Spleen (tissue), 11 donors: ENCODE measurements at regions not wholly inside any gene's neighbourhood (a gene's known extent, or its start where the extent isn't known, plus 50 kb on each side); places are given as distances from the start of the nearest gene placed in this dataset.
A peak's percentile ranks its signal among the peaks of the same experiment; 100 is the strongest.

Experiments
- DNase-seq: peaks from one replicate; pipeline ENCODE4 v3.0.0-alpha.2; 2020
- H3K27ac ChIP-seq, 8 donors: fragments of 200-600 bp; sonication (generic) in 7 of 8; 1 replicate in 4 of 8; 2 replicates in 4 of 8; pipeline versions ENCODE4 v1.5.0 to v1.8.0; 2016 to 2021; ENCODE audit warnings: inconsistent platforms in 4 of 8, mild to moderate bottlenecking in 4 of 8, moderate library complexity in 1 of 8
- H3K27me3 ChIP-seq, 7 donors: fragments of 200-600 bp; sonication (generic) in 6 of 7; replicated peaks in 1 of 7; 1 replicate in 4 of 7; 2 replicates in 3 of 7; pipeline versions ENCODE4 v1.5.0 to v1.8.0; 2016 to 2021; ENCODE audit warnings: inconsistent platforms in 3 of 7, mild to moderate bottlenecking in 1 of 7
- H3K36me3 ChIP-seq, 6 donors: fragments of 200-600 bp; sonication (generic) in 5 of 6; 1 replicate in 4 of 6; 2 replicates in 2 of 6; pipeline versions ENCODE4 v1.5.0 to v1.8.0; 2016 to 2021; ENCODE audit warnings: inconsistent platforms in 2 of 6
- H3K4me1 ChIP-seq, 6 donors: fragments of 200-600 bp; sonication (generic) in 5 of 6; 1 replicate in 3 of 6; 2 replicates in 3 of 6; pipeline versions ENCODE4 v1.5.0 to v1.8.0; 2016 to 2021; ENCODE audit warnings: inconsistent platforms in 3 of 6
- H3K4me3 ChIP-seq, 8 donors: fragments of 200-600 bp; sonication (generic) in 7 of 8; 1 replicate in 4 of 8; 2 replicates in 4 of 8; pipeline versions ENCODE4 v1.5.0 to v1.8.0; 2016 to 2021; ENCODE audit warnings: inconsistent platforms in 4 of 8, mild to moderate bottlenecking in 4 of 8, moderate library complexity in 2 of 8
- H3K9me3 ChIP-seq, 8 donors: fragments of 200-600 bp; sonication (generic) in 7 of 8; 1 replicate in 4 of 8; 2 replicates in 4 of 8; pipeline versions ENCODE4 v1.5.0 to v1.8.0; 2016 to 2021; ENCODE audit warnings: inconsistent platforms in 4 of 8
- POLR2A ChIP-seq, 3 donors: fragments of 450-650 bp; IDR thresholded peaks; one replicate each; pipeline ENCODE4 v1.5.1; 2017; ENCODE audit warnings: antibody characterized with exemption in 3 of 3, mild to moderate bottlenecking in 1 of 3
- POLR2AphosphoS5 ChIP-seq, 3 donors: sonication (generic); formaldehyde crosslinking; IDR thresholded peaks; one replicate each; pipeline ENCODE4 v1.5.1; 2017; ENCODE audit warnings: antibody characterized with exemption in 3 of 3
- WGBS, 5 donors: extraction: QIAGEN DNeasy Blood & Tissue Kit in 3 of 5; methylation state at CpG; one replicate each; pipeline versions ENCODE4 v1.1.5 to v1.1.7; 2013 to 2018; 5-methylcytosine and 5-hydroxymethylcytosine counted together
- intact Hi-C: fragments of 100-400 bp; cut with DNase I; formaldehyde crosslinking; loops from one replicate; pipeline ENCODE4 v1.15.0; 2023; ENCODE audit warnings: low total_unique reads
- TF ChIP-seq, protein P1 (sequence below), 11 experiments: fragments of 200-600 bp in 7 of 11; fragments of 450-650 bp in 4 of 11; sonication (generic) in 4 of 11; IDR thresholded peaks in 8 of 11; conservative IDR thresholded peaks in 3 of 11; 1 replicate in 7 of 11; 2 replicates in 4 of 11; pipeline versions ENCODE4 v1.4.0 to v1.8.0; 2016 to 2021; ENCODE audit warnings: antibody characterized with exemption in 11 of 11, inconsistent platforms in 4 of 11, mild to moderate bottlenecking in 1 of 11
- donor health status: healthy with polysubstance abuse.
- donor health status: DM: no; HTN: no; CAD: no; lungs with moderate emphysema.
- donor health status: DM: no; HTN: no; CAD: no.
- donor health status: Bipolar disorder and iron deficiency.
- donor health status: healthy.
- donor health status: DM: no; HTN: no; CAD: no.
- donor health status: DM: yes; HTN: yes; CAD: no.

DNA sequence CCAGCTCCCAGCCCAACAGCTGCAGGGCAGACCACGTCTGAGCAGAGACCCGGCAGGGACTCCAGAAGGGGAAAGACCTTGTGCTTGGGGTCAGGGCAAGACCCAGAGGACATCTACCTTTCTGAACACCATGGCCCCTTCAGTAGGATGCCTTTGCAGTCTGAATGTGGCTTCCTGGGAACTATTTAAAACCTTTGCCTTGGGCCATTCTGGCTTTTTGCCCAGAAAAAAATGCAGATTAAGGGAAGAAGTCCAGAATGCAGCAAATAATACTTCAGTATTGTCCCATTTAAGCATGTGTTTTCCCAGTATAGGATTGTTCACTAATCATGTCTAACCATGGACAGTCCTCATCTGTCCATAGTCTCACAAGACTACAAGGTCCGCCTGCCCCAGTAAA is 67.5 kb upstream of the ERCC6L2 start:
- H3K27ac ChIP-seq, result peak overlapping the region in 2 of 8 donors; percentile 10 to 65

DNA sequence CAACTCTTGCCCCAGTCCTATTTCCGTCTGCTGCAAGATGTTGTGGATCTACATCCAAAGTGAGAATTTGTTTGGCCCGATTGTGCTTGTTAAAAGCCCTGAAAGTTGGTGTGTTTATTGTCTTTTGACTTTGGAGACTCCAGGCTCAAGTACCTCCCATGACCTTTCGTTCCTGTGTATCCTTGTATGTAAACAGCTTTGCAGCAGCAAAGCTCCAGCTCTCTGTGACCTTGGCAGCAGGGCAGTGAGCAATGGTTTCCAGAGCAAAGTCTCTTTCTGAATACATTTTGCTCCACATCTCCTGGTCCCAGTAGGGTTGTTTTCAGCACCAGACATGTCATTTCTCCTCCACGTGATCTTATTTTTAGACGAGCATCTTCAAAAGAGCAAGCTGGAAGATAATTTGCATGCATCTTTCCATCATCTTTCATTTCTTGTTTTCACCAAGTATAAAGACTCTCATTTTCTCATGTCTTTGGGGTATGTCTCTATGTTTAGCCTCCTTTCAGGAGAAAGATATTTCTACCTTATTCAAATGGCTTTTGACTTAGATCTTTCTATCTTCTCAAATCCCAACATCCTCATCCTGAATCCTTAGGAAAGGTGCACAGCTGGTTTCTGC is 68.1 kb upstream of the ERCC6L2 start:
- peaks cover 0 to 13% (median 6%) of the 10 kb centered on the region in 6 donors for H3K4me1 ChIP-seq
- H3K27ac ChIP-seq, result peak overlapping the region in 5 of 8 donors; percentile 3 to 65 (median 26)

More for the DNA sequence above, 67.5 kb upstream of the ERCC6L2 start:
- no peak overlapping the region for H3K4me3 ChIP-seq
- intact Hi-C loops, result no loop called here
- whole genome bisulfite sequencing, 5 donors, result 50 to 77% (median 63%) methylated on average over 3 of the region's 3 CpGs
- no peaks in the 10 kb centered on the region for H3K27me3 ChIP-seq
- no peak for DNase-seq
- peaks cover 0 to 13% (median 6%) of the 10 kb centered on the region in 6 donors for H3K4me1 ChIP-seq
- H3K9me3 ChIP-seq, result peaks cover 0 to 8% (median 0%) of the 10 kb centered on the region in 8 donors
- peaks cover 0 to 6% (median 0%) of the 10 kb centered on the region in 6 donors for H3K36me3 ChIP-seq
- TF ChIP-seq POLR2AphosphoS5 (IDR thresholded peaks at IDR 0.05) (no peak), POLR2A (IDR thresholded peaks at IDR 0.05) (no peak)
- TF ChIP-seq, protein P1, sequence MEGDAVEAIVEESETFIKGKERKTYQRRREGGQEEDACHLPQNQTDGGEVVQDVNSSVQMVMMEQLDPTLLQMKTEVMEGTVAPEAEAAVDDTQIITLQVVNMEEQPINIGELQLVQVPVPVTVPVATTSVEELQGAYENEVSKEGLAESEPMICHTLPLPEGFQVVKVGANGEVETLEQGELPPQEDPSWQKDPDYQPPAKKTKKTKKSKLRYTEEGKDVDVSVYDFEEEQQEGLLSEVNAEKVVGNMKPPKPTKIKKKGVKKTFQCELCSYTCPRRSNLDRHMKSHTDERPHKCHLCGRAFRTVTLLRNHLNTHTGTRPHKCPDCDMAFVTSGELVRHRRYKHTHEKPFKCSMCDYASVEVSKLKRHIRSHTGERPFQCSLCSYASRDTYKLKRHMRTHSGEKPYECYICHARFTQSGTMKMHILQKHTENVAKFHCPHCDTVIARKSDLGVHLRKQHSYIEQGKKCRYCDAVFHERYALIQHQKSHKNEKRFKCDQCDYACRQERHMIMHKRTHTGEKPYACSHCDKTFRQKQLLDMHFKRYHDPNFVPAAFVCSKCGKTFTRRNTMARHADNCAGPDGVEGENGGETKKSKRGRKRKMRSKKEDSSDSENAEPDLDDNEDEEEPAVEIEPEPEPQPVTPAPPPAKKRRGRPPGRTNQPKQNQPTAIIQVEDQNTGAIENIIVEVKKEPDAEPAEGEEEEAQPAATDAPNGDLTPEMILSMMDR (IDR thresholded peaks at IDR 0.05 in 8 of 11, conservative IDR thresholded peaks at IDR 0.05 in 3 of 11), result no peak

DNA sequence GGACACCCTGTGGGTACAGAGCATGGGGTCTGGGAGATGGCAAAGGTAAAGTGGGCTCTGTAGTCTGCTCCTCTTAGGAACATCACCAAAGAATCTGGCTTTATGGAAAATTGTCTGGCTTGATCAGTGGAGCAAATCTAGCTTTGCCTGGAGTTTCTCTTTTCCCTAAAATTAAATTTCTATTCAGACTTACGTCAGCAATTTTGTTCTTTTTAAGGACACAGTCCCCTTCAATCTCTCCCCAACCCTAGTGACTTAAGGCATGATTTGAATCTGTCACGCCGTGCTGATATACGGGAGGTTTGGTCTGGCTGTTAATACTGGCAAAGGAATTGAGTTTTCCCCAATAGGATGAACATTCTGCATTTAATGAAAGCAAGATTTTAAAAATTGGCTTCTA is 72.3 kb upstream of the ERCC6L2 start:
- Histone ChIP-seq H3K27ac (no peak overlapping the region), H3K4me3 (no peak overlapping the region), H3K4me1 (peaks cover 0 to 12% (median 6%) of the 10 kb centered on the region in 6 donors), H3K36me3 (no peaks in the 10 kb centered on the region), H3K27me3 (peaks cover 0 to 4% (median 0%) of the 10 kb centered on the region in 7 donors), H3K9me3 (peaks cover 0 to 8% (median 0%) of the 10 kb centered on the region in 8 donors)
- 94 to 99% (median 96%) methylated on average over 4 of the region's 4 CpGs for WGBS, 5 donors
- intact Hi-C loops, result no loop called here
- DNase-seq, result no peak
- TF ChIP-seq, protein P1 (IDR thresholded peaks at IDR 0.05 in 8 of 11, conservative IDR thresholded peaks at IDR 0.05 in 3 of 11), result no peak
- TF ChIP-seq POLR2A (IDR thresholded peaks at IDR 0.05), result no peak

More for the DNA sequence above, 68.1 kb upstream of the ERCC6L2 start:
- no peak for TF ChIP-seq POLR2A (IDR thresholded peaks at IDR 0.05)
- TF ChIP-seq, protein P1 (IDR thresholded peaks at IDR 0.05 in 8 of 11, conservative IDR thresholded peaks at IDR 0.05 in 3 of 11), result no peak
- peak in 1 of 3 donors; percentile 53 for TF ChIP-seq POLR2AphosphoS5 (IDR thresholded peaks at IDR 0.05)
- intact Hi-C loops, result no loop called here
- WGBS, 5 donors, result 47 to 65% (median 52%) methylated on average over 5 of the region's 5 CpGs
- Histone ChIP-seq H3K27me3 (no peaks in the 10 kb centered on the region), H3K9me3 (peaks cover 0 to 8% (median 0%) of the 10 kb centered on the region in 8 donors), H3K36me3 (peaks cover 0 to under 1% (median 0%) of the 10 kb centered on the region in 6 donors), H3K4me3 (no peak overlapping the region)
- no peak for DNase-seq

DNA sequence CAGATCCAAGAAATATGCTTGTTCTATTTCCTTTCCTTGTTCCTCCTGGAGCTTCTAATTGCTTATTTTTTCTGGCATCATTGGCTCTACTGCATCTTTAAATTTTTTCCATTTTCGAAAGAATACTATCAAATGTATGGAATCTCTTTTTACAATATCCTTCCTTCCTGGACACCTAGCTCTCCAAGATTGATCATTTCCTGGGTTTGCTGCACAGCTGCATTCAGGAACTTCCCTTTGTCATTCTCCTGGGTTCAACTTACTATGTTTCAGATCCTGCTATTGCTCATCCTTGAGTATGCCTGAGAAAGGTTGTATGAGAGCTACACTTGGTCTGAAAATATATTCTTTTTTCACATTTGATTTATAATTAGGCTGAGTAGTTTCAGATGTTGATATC is 73.7 kb upstream of the ERCC6L2 start:
- 29 to 56% (median 44%) methylated on average over 1 of the region's 1 CpG for WGBS, 5 donors
- Histone ChIP-seq H3K36me3 (no peaks in the 10 kb centered on the region), H3K9me3 (peaks cover 0 to 8% (median 0%) of the 10 kb centered on the region in 8 donors), H3K27me3 (peaks cover 0 to 4% (median 0%) of the 10 kb centered on the region in 7 donors), H3K4me1 (no peaks in the 10 kb centered on the region), H3K27ac (no peak overlapping the region), H3K4me3 (no peak overlapping the region)
- TF ChIP-seq POLR2AphosphoS5 (IDR thresholded peaks at IDR 0.05) (no peak), POLR2A (IDR thresholded peaks at IDR 0.05) (no peak)
- TF ChIP-seq, protein P1 (IDR thresholded peaks at IDR 0.05 in 8 of 11, conservative IDR thresholded peaks at IDR 0.05 in 3 of 11), result no peak
- intact Hi-C loops, result no loop called here
- no peak for DNase-seq
